ENCODE measurements at regions not wholly inside any gene's neighbourhood (a gene's known extent, or its start where the extent isn't known, plus 50 kb on each side); places are given as distances from the start of the nearest gene placed in this dataset.
"Not testable (repeated sequence)": the region's sequence is repeated elsewhere in the genome, so short reads cannot be mapped to it uniquely, and the experiment has no call there.

DNA sequence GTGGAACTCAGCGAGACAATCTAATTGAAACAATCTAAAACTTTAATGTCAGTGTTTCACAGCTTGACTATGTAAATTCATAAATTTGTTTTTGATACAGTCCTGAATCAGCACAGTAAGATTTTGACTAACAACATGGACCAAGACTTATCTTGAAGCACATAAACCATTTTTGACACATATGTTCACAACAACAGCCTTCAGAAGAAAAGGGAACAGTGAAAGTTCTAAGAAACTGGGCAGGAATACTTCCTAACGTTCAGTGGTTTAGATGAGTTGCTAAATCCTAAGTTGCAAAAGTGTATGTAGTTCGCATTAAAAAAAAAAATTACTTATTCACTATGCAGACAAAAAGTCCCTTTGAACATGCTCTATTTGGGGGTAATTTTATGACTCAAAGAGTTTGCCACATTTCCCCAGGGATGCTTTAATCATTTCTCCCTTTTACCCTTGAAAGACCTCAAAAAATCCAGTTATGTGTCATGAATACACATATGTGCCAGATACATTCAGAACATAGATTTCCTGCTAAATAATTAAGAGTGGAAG lies 120.2 kb downstream of the MRPL39 start:
- DNase-seq (ENCODE audit: low spot score): no peak

DNA sequence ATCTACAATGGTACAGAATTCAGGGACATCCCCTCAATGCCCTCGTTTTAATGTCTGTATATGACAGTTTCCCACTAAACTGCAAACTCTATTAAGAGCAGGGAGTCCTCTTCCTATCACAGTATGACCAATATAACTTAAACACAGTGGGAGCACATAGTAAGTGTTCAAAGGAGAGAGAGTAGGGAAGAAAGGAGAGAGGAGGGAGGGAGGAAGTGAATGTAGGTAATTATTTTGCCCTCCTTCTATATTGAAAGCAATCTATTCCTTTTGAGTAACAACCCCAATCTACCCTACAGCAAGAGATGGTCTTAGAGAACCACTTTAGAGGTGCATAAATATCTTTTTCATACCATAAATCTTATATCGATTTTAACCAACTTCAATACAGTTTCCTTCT lies 121.4 kb downstream of the MRPL39 start:
- no peak for DNase-seq (ENCODE audit: low spot score)

- no peak for DNase-seq (ENCODE audit: low spot score)
Observed at GRCh38 chr21:25467896-25468295, 139.4 kb downstream of the MRPL39 start.

- not testable (repeated sequence) for DNase-seq (ENCODE audit: low spot score)
Observed at GRCh38 chr21:25467071-25467470, 140.2 kb downstream of the MRPL39 start.

GRCh38 chr21:25466470-25466869 lies 140.8 kb downstream of the MRPL39 start:
- DNase-seq (ENCODE audit: low spot score): no peak

DNA sequence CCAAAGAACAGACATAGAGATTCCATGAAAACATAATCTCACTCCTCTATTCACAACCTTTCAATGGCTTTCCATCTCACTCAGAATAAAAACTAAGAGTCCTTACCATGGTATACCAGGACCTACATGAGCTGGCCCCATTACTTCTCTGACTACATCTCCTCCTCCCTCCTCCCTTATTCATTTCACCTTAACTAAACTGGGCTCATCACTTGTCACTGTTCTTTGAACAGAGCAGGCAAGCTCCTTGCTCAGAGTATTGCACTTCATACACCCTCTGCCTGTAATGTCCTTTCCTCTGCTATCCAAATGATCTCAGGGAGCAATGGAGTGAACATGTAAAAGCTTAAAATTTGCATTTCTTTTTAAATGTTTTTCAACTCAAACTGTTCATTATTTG lies 142.0 kb downstream of the MRPL39 start:
- no peak for DNase-seq (ENCODE audit: low spot score)

- no peak for DNase-seq (ENCODE audit: low spot score)
Observed at GRCh38 chr21:25464275-25464674, 143.0 kb downstream of the MRPL39 start.

GRCh38 chr21:25462517-25462971 lies 144.7 kb downstream of the MRPL39 start:
- DNase-seq (ENCODE audit: low spot score): no peak

DNA sequence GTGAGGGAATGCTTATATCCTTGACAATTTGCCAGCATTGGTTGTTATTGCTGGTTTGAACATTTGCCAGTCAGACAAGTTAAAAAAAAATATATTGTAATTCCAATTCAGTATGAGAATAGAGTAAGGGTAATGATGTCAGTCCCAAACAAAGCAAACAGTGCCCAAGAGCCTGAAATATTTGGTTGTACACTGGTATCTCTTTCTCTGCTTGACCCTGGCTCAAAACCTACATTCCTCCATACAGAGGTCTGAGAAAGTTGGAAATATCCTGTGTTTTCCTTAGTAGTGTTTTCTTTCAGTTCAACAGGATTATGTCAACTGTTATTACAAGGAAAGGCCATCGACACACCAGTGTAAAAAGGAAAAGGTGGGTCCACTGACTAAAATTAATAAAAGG lies 145.6 kb downstream of the MRPL39 start:
- no peak for DNase-seq (ENCODE audit: low spot score)

DNA sequence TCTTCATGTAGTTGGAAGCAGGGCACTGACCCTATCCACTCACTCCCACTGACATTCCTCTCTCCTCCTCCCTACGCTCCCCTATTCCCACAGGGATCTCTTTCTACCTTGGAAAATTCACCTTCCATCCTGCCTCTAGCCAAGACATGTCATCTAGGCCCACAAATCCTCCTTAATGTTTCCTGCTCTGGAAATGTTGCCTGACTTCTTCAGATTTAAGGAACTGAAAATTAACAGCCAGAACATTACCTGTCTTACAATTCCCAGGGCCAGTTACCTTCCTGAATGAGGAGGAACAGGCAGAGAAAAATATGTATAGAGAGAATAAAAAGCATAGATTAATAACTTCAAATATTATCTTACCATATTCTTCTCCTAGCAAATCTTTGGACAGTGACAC lies 147.3 kb downstream of the MRPL39 start:
- DNase-seq (ENCODE audit: low spot score): no peak

DNA sequence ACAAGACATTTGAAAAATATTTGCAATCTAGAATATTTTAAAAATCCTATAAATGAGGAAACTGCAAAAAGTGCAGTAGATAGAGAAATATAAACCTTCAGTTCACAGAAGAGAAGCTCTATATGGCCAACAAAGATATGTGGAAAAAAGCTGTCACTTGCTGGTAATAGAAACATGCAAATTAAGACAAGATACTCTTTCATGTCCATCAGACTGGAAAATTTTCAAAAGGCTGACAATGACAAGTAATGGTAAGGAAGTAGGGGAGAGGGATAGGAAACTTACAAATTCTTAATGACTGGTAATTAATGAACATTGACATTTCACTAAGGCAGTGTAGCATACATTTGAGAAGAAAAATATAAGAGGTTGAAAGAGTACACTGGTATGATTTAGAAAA lies 147.9 kb downstream of the MRPL39 start:
- DNase-seq (ENCODE audit: low spot score): no peak

- no peak for DNase-seq (ENCODE audit: low spot score)
Observed at GRCh38 chr21:25458484-25458883, 148.8 kb downstream of the MRPL39 start.

DNA sequence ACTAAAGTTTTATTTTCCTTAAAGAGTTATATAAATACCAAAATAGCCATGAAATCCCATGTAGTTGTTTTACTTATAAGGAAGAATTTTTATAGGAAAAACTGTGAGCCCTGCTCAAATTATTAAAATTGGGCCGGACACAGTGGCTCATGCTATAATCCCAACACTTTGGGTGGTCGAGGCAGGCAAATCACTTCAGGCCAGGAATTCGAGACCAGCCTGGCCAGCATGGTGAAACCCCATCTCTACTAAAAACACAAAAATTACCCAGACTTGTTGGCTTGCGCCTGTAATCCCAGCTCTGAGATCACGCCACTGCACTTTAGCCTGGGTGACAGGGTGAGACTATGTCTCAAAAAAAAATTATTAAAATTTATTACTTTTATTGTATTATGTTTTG lies 149.3 kb downstream of the MRPL39 start:
- DNase-seq (ENCODE audit: low spot score): no peak

- DNase-seq (ENCODE audit: low spot score): no peak
Observed at GRCh38 chr21:25457411-25457810, 149.9 kb downstream of the MRPL39 start.

GRCh38 chr21:25456672-25457071 lies 150.6 kb downstream of the MRPL39 start:
- DNase-seq (ENCODE audit: low spot score): no peak

DNA sequence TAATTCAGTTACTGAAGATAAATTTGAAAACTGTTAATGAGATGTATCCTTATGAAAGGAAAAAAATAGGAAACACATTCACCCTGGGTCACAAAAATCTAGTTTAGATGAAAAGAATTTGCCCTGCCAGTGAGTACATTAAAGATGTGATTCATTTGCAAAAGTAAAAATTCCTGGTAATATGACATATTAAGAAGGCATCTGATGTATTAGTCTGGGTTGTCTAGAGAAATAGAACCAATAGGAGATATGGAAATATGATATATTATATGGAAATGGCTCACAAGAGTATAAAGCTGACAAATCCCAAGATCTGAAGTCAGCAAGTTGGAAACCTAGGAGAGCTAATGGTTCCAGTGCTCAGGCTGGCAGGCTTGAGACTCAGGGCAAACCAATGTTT lies 153.8 kb downstream of the MRPL39 start:
- no peak for DNase-seq (ENCODE audit: low spot score)

- no peak for DNase-seq (ENCODE audit: low spot score)
Observed at GRCh38 chr21:25449950-25450349, 157.3 kb downstream of the MRPL39 start.

- DNase-seq (ENCODE audit: low spot score): no peak
Observed at GRCh38 chr21:25441835-25442234, 165.4 kb downstream of the MRPL39 start.

GRCh38 chr21:25437465-25437864 lies 169.8 kb downstream of the MRPL39 start:
- not testable (repeated sequence) for DNase-seq (ENCODE audit: low spot score)

GRCh38 chr21:25428537-25428936 lies 178.7 kb downstream of the MRPL39 start:
- DNase-seq (ENCODE audit: low spot score): no peak

DNA sequence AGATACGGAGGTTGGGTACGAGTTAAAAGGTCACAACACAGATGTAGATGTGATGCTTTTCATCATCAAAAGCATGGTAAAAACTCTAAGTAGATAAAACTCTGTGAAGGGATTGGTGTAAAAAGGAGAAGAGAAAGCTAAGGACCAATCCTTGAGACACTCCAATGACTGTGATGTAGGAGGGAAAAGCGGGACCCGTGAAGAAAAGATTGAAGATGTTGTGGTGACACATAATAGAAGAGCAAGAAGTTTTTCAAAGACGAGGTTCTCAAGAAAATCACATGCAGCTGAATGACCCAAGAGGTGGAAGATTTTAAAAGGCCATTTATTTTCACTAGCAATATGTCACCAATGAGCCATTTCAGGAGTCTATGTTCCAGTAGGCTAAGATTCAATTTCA lies 179.5 kb downstream of the MRPL39 start:
- no peak for DNase-seq (ENCODE audit: low spot score)

- DNase-seq (ENCODE audit: low spot score): no peak
Observed at GRCh38 chr21:25426580-25426979, 180.7 kb downstream of the MRPL39 start.

DNA sequence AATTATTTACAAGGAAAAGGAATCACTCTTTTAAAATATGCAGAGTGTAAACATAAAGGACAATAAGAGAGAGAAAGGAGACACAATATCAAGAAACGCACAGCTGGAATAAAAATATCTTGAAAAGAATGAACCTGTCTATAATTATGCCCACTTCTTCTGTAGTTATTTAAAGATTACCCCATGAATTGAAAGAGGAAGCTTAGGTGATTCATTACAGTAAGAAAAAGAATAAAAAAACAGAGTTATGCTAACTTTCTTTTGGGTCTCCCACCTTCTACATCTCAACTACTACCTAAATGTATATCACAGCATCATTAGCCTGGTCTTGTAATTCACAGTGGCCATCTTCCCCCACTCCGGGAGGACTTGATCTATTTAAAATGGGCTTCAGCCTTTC lies 182.1 kb downstream of the MRPL39 start:
- no peak for DNase-seq (ENCODE audit: low spot score)

DNA sequence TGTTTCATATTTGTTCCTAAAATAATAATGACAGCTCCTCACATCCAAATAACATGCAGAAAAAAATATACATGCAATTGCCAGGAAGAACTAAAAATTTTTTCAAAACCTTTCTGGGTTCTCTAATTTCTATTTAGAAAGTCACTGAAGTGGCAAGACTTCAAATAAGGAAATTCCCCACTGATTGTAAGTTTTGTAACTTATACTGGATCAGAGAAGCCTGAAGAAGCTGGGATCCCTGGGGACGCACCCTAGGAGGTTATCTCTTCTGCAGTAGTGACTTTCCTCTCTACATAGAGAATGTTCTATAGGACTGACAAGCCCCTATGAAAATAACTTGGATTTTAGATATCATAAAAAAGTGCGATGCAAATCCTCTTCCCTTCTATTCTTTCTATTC lies 182.6 kb downstream of the MRPL39 start:
- no peak for DNase-seq (ENCODE audit: low spot score)

DNA sequence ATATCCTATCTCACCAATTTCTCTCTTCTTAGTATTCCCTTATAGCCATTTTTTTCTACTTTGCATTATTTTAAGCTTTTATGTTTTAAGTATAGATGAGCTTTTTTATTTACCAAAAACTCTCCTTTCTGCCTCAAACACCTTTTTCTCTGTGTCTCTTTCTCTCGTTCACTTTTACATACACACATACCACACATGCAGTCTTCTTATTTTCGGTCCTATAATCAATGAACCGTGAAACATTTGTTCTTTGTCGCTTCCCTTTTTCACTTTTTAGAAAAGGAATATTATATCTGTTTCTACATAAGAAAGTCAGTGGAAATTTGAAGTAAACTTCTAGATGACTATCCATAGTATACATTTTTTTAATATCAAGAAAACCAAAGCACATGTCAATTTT lies 183.2 kb downstream of the MRPL39 start:
- no peak for DNase-seq (ENCODE audit: low spot score)

Data from left forelimb (tissue), 1 donor.